Fibroblast of skin of left biceps (primary cell): ENCODE measurements at regions not wholly inside any gene's neighbourhood (a gene's known extent, or its start where the extent isn't known, plus 50 kb on each side); places are given as distances from the start of the nearest gene placed in this dataset.
"Not testable (repeated sequence)": the region's sequence is repeated elsewhere in the genome, so short reads cannot be mapped to it uniquely, and the experiment has no call there.

Experiments
- DNase-seq, 2 experiments: peaks; one replicate each; pipeline ENCODE4 v3.0.0-alpha.2; 2013; ENCODE audit warnings: low read depth in 2 of 2

- DNase-seq = no peak
Measured at GRCh38 chr12:23361971-23362370, 587.5 kb downstream of the SOX5 start.

GRCh38 chr12:23368590-23368989, 580.9 kb downstream of the SOX5 start:
- DNase-seq = no peak

DNA sequence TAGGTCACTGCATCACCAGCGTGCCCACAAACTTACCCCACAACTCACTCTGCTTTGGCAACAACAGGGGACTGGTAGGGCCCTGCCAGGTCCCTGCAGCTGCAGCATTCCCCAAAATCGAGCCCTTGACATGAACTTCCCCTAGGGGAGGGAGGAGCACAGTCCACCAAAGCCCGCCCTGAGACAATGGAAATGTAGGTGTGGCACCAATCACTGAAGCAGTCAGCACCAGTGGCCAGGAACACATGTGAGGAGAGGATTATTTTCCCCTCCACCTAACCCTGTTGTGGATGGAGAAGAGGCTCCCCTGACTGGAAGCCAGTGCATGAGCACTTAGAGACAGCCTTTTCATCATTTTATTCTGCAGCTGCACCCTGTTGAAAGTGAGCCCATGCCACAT, 573.8 kb downstream of the SOX5 start:
- no peak for DNase-seq

DNA sequence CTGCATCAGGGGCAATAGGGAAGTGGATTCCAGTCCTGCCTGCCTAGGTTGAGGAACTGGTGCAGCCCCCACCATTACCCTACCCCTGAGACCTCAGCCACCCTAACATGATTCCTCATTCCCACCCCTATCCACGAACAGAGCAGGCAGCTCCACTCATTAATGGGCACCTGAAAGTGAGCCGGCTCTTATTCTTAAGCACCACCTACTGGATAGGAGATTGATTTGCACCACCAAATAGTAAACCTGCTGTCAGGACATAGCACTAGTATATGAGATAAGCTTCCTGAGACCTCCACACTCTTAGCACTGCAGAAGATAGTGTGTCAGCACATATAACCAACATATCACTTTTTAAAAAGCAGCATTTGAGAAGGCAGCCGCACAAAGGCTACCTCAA, 573.2 kb downstream of the SOX5 start:
- DNase-seq = no peak

- DNase-seq = no peak
Measured at GRCh38 chr12:23380419-23381100, 568.9 kb downstream of the SOX5 start.

DNA sequence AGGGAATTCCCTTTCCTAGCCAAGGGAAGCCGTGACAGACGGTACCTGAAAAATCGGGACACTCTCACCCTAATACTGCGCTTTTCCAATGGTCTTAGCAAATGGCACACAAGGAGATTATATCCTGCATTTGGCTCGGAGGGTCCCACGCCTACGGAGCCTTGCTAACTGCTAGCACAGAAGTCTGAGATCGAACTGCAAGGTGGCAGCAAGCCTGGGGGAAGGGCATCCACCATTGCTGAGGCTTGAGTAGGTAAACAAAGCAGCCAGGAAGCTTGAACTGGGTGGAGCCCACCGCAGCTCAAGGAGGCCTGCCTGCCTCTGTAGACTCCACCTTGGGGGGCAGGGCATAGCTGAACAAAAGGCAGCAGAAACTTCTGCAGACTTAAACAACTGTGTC, 560.6 kb downstream of the SOX5 start:
- DNase-seq = not testable (repeated sequence)

GRCh38 chr12:23389315-23389714, 560.2 kb downstream of the SOX5 start:
- DNase-seq = not testable (repeated sequence)

DNA sequence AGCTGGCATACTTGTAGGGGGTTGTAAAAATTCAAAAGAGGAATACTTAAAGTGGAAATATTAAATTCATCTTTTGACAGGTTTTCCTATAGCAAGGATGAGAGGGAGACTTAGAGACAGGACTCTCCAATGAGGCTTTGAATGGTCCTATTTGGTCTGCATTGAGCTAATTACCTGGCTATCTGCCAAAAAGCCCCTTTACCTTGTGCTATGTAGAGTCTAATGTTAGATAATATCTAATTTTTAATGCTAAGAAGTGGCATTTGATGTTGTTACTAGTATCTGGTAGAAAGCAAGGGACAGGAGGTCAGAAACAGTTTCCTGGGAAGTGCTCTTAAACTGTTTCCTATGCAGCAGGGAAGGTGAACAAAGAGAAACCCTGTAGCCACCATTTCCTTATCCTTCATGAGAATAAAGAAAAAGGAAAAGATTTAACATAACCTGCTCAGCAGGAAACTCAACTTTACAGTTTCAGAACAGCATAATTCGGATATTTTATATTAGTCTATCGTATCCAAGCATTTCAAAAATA, 550.0 kb downstream of the SOX5 start:
- no peak for DNase-seq

- no peak for DNase-seq
Measured at GRCh38 chr12:23415180-23415579, 534.3 kb downstream of the SOX5 start.

DNA sequence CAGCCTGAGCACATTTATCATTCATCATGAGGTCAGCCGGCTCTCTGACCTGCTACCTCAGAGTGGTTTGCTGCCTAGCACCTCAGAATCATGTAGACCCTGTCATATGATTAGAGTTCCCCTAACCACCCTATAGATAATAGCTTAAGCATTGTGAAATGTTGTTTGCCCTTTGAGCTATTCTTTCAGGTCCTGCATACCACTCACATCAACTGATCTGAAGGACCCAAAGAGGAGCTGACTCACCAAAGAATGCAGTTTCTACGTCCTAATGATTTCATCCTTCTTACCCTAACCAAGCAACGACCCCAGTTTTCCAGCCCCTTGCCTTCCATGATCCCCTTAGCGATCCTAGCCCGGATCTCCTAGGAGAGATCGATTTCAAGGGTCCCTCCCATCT, 527.9 kb downstream of the SOX5 start:
- no peak for DNase-seq

GRCh38 chr12:23423097-23423687, 526.3 kb downstream of the SOX5 start:
- no peak for DNase-seq

- no peak for DNase-seq
Measured at GRCh38 chr12:23423796-23424195, 525.7 kb downstream of the SOX5 start.

DNA sequence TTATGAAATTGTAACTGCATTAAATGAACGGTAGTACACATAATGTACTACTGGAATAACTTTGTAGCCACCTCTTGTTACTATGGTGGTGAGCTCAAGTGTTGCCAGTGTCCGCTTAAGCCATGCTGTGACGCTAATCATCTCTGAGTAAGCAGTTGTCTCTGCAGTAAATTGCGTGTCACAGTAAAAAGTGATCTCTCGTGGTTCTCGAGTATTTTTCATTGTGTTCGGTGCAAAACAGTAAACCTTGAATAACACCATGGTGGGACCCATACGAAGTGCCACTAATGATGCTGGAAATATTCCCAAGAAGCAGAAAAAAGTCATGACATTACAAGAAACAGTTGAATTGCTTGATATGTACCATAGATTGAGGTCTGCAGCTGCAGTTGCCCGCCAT, 524.8 kb downstream of the SOX5 start:
- no peak for DNase-seq

DNA sequence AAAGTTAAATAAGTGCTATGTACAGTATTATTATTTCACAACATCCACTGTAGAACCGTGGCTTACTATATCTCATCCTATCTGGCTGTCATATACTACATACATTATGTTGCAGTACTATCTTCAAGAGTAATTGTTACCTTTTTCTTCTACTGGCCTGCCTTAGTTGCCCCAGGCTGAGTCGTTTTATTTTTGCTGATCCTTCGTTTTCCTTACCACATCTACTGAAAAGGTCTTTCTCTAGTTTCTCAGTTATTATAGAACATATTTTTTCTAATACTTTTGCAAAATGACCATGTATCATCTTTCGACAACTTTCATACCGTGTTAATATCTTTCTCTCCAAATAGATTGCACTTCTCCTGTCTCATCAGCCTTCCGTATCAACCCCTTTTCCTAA, 523.1 kb downstream of the SOX5 start:
- no peak for DNase-seq

- DNase-seq = no peak
Measured at GRCh38 chr12:23428758-23429157, 520.7 kb downstream of the SOX5 start.

- no peak for DNase-seq
Measured at GRCh38 chr12:23431006-23431405, 518.5 kb downstream of the SOX5 start.

DNA sequence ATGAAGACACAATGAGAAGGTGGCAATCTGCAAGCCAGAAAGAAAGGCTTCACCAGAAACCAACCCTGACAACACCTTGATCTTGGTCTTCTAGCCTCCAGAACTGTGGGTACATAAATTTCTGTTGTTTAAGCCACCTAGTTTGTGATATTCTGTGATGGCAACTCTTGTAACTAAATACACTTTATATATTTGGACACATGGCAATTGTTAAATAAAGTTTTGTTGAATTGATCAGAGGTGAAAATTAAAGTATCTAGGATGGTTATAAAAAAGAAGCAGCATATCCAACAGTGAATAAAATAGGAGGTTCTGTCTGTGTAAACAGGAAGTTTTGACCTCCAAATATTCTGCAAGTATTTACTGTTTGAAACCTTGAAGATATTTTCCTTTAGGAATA, 516.3 kb downstream of the SOX5 start:
- DNase-seq = no peak

DNA sequence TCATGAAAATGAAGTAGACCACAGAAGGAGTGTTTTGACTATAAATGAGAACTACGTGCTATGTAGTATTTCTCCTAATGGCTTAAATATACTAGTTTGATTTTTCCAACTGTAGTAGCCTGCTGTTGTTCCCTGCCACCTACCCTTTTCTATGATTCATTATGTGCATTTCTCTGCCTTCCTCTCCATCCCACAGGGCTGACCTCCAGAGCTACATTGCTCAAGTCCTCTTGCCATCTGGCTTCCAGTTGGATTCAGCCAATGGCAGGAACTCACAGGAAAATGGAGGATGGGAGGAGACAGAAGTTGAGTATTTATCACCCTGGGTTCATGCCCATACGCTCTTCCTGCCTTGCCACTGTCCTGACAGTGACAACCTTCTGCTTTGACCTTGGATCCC, 515.3 kb downstream of the SOX5 start:
- no peak for DNase-seq

GRCh38 chr12:23446746-23447145, 502.7 kb downstream of the SOX5 start:
- DNase-seq = no peak

- DNase-seq = no peak
Measured at GRCh38 chr12:23450810-23451209, 498.7 kb downstream of the SOX5 start.

DNA sequence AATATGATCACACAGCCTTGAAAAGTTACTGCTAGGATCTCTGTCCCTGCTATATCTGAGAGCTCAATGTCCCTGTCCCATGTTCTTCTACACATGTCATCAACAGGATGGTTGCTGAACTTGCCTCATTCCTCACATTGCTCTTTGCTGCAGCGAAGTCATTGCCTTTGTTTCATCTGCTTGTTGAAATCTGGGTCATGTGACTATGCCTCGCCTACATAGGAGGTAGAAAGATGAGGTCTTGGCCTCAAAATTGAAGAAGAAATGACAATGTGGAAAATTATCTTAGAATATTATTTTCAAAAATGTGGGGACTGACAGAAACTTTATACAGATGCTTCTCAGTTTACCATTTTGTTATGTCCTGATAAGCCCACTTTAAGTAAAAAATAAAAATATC, 494.2 kb downstream of the SOX5 start:
- no peak for DNase-seq

DNA sequence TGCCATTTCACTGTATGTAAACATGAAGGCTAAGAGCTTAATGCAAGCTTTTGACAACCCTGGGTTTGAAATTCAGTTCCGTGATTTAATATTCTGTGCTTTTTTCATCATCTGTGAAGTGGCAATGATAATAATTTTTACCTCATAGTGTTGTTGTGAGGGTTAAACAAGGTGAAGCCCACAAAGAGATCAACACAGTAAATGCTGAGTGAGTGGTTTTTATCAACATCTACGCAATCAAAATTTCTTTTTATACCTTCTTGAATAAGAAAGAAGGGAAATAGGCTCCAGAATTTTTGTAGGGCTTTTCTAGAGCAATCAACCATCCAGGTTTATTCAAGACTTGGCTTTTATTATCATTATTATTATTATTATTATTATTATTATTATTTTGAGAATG, 490.8 kb downstream of the SOX5 start:
- DNase-seq = no peak

DNA sequence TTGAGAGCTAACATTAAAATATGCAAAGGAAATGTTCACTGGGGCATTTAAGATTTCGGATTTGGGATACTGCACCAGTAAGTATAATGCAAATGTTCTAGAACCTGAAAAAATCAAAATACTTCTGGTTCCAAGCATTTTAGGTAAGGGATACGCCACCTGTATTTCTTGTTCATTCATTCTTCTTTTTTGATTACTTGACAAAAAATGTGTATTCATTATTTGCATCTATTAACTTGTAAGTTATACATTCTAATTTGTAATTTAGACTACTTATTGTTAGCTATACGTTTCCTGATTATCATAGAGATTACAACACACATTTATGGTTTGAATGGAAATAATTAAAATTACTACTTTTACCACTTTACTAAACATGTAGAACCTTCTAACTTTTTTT, 486.9 kb downstream of the SOX5 start:
- DNase-seq = no peak

- DNase-seq = no peak
Measured at GRCh38 chr12:23463172-23463571, 486.3 kb downstream of the SOX5 start.
